Pons (tissue), 1 donor: ENCODE measurements at regions not wholly inside any gene's neighbourhood (a gene's known extent, or its start where the extent isn't known, plus 50 kb on each side); places are given as distances from the start of the nearest gene placed in this dataset.
A peak's percentile ranks its signal among the peaks of the same experiment; 100 is the strongest.

Experiments used
- DNase-seq: peaks from one replicate; pipeline ENCODE4 v3.0.0-alpha.2; 2016; ENCODE audit warnings: low spot score

GRCh38 chr6:134708079-134708478 is 241.8 kb downstream of the ALDH8A1 start:
- DNase-seq = no peak

- no peak for DNase-seq
Observed at GRCh38 chr6:134707342-134708031, 242.4 kb downstream of the ALDH8A1 start.

GRCh38 chr6:134706806-134707205 is 243.1 kb downstream of the ALDH8A1 start:
- no peak for DNase-seq

GRCh38 chr6:134706153-134706552 is 243.7 kb downstream of the ALDH8A1 start:
- DNase-seq = peak; percentile 65

GRCh38 chr6:134703206-134703605 is 246.7 kb downstream of the ALDH8A1 start:
- DNase-seq = no peak

GRCh38 chr6:134702279-134702678 is 247.6 kb downstream of the ALDH8A1 start:
- no peak for DNase-seq

GRCh38 chr6:134701301-134701700 is 248.6 kb downstream of the ALDH8A1 start:
- no peak for DNase-seq

GRCh38 chr6:134698228-134698627 is 251.7 kb downstream of the ALDH8A1 start:
- DNase-seq = no peak

GRCh38 chr6:134692008-134692407 is 257.9 kb downstream of the ALDH8A1 start:
- no peak for DNase-seq

GRCh38 chr6:134691180-134691579 is 258.7 kb downstream of the ALDH8A1 start:
- no peak for DNase-seq

- no peak for DNase-seq
Observed at GRCh38 chr6:134690048-134690447, 259.9 kb downstream of the ALDH8A1 start.

- DNase-seq = no peak
Observed at GRCh38 chr6:134689641-134690040, 260.3 kb downstream of the ALDH8A1 start.

- DNase-seq = peak; percentile 98
Observed at GRCh38 chr6:134689177-134689576, 260.7 kb downstream of the ALDH8A1 start.

GRCh38 chr6:134686071-134686470 is 263.8 kb downstream of the ALDH8A1 start:
- DNase-seq = peak; percentile 44

GRCh38 chr6:134684423-134684795 is 265.5 kb downstream of the ALDH8A1 start:
- no peak for DNase-seq

- DNase-seq = no peak
Observed at GRCh38 chr6:134683783-134684422, 266.0 kb downstream of the ALDH8A1 start.

- DNase-seq = no peak
Observed at GRCh38 chr6:134680433-134680832, 269.5 kb downstream of the ALDH8A1 start.

GRCh38 chr6:134680021-134680420 is 269.9 kb downstream of the ALDH8A1 start:
- DNase-seq = no peak

GRCh38 chr6:134678436-134678889 is 271.4 kb downstream of the ALDH8A1 start:
- peak; percentile 86 for DNase-seq

- DNase-seq = no peak
Observed at GRCh38 chr6:134676307-134677281, 273.3 kb downstream of the ALDH8A1 start.

- no peak for DNase-seq
Observed at GRCh38 chr6:134675110-134676054, 274.5 kb downstream of the ALDH8A1 start.
